Hematopoietic multipotent progenitor cell treated with erythropoietin and hydrocortisone succinate and interleukin-3 and kit ligand, for 15 days (in vitro differentiated cells): ENCODE measurements at regions not wholly inside any gene's neighbourhood (a gene's known extent, or its start where the extent isn't known, plus 50 kb on each side); places are given as distances from the start of the nearest gene placed in this dataset.
A peak's percentile ranks its signal among the peaks of the same experiment; 100 is the strongest.

Experiments
- DNase-seq: peaks from one replicate; pipeline ENCODE4 v3.0.0-alpha.2; 2015; ENCODE audit warnings: low spot score

GRCh38 chr6:139676718-139677117, 302.3 kb upstream of the CITED2 start:
- no peak for DNase-seq

- no peak for DNase-seq
Observed at GRCh38 chr6:139666284-139666683, 291.8 kb upstream of the CITED2 start.

GRCh38 chr6:139663996-139664395, 289.5 kb upstream of the CITED2 start:
- DNase-seq = no peak

- no peak for DNase-seq
Observed at GRCh38 chr6:139659711-139660110, 285.3 kb upstream of the CITED2 start.

- DNase-seq = no peak
Observed at GRCh38 chr6:139659196-139659595, 284.7 kb upstream of the CITED2 start.

GRCh38 chr6:139657119-139657518, 282.7 kb upstream of the CITED2 start:
- DNase-seq = no peak

- no peak for DNase-seq
Observed at GRCh38 chr6:139655783-139656705, 281.6 kb upstream of the CITED2 start.

GRCh38 chr6:139654888-139655782, 280.7 kb upstream of the CITED2 start:
- no peak for DNase-seq

GRCh38 chr6:139654309-139654708, 279.9 kb upstream of the CITED2 start:
- no peak for DNase-seq

- DNase-seq = no peak
Observed at GRCh38 chr6:139653111-139653510, 278.7 kb upstream of the CITED2 start.

GRCh38 chr6:139650941-139651340, 276.5 kb upstream of the CITED2 start:
- DNase-seq = no peak

GRCh38 chr6:139649732-139650131, 275.3 kb upstream of the CITED2 start:
- DNase-seq = no peak

- no peak for DNase-seq
Observed at GRCh38 chr6:139649128-139649527, 274.7 kb upstream of the CITED2 start.

- peak; percentile 53 for DNase-seq
Observed at GRCh38 chr6:139648430-139649000, 274.1 kb upstream of the CITED2 start.

GRCh38 chr6:139647841-139648240, 273.4 kb upstream of the CITED2 start:
- DNase-seq = no peak

GRCh38 chr6:139647016-139647415, 272.6 kb upstream of the CITED2 start:
- DNase-seq = no peak

GRCh38 chr6:139644821-139645220, 270.4 kb upstream of the CITED2 start:
- no peak for DNase-seq

- no peak for DNase-seq
Observed at GRCh38 chr6:139643986-139644385, 269.5 kb upstream of the CITED2 start.

- DNase-seq = peak; percentile 19
Observed at GRCh38 chr6:139642346-139642745, 267.9 kb upstream of the CITED2 start.

GRCh38 chr6:139641376-139641775, 266.9 kb upstream of the CITED2 start:
- no peak for DNase-seq

GRCh38 chr6:139640921-139641320, 266.5 kb upstream of the CITED2 start:
- DNase-seq = no peak

GRCh38 chr6:139640448-139640847, 266.0 kb upstream of the CITED2 start:
- no peak for DNase-seq

GRCh38 chr6:139639507-139639906, 265.1 kb upstream of the CITED2 start:
- DNase-seq = no peak
